ENCODE measurements at regions not wholly inside any gene's neighbourhood (a gene's known extent, or its start where the extent isn't known, plus 50 kb on each side); places are given as distances from the start of the nearest gene placed in this dataset.
"Not testable (repeated sequence)": the region's sequence is repeated elsewhere in the genome, so short reads cannot be mapped to it uniquely, and the experiment has no call there.

- no peak for TF ChIP-seq Cebpa-rat (IDR thresholded peaks at IDR 0.05)
- Histone ChIP-seq H3K9me3 (replicated peaks in 1 of 11) (peaks cover 0 to 15% (median 3%) of the 10 kb centered on the region in 11 experiments; a peak in 5 of 22 replicates), H3K27ac (no peak overlapping the region), H3K27me3 (no peaks in the 10 kb centered on the region), H3K9ac (no peak overlapping the region), H3K4me2 (no peak overlapping the region), H3K36me3 (no peaks in the 10 kb centered on the region), H3K4me3 (no peak overlapping the region), H3K4me1 (peaks cover 5 to 16% (median 9%) of the 10 kb centered on the region in 10 experiments; a peak in 15 of 20 replicates), H4K20me1 (no peaks in the 10 kb centered on the region)
These were observed 81.6 kb upstream of the CSNK1A1L start for GRCh38 chr13:37187105-37187504.

- Histone ChIP-seq H3K9me3 (replicated peaks in 1 of 11) (no peaks in the 10 kb centered on the region), H3K4me1 (peaks cover 5 to 14% (median 9%) of the 10 kb centered on the region in 10 experiments; a peak in 15 of 20 replicates), H3K36me3 (no peaks in the 10 kb centered on the region), H3K27ac (no peak overlapping the region), H3K27me3 (no peaks in the 10 kb centered on the region), H3K4me3 (no peak overlapping the region), H4K20me1 (no peaks in the 10 kb centered on the region), H3K9ac (no peak overlapping the region), H3K4me2 (no peak overlapping the region)
- TF ChIP-seq Cebpa-rat (IDR thresholded peaks at IDR 0.05) = no peak
These were observed 76.2 kb upstream of the CSNK1A1L start for GRCh38 chr13:37181620-37182019.

GRCh38 chr13:37179645-37180044 is 74.2 kb upstream of the CSNK1A1L start:
- no peaks in the 10 kb centered on the region for H3K9me3 ChIP-seq (replicated peaks in 1 of 11)
- no peak overlapping the region for H3K9ac ChIP-seq
- H3K4me3 ChIP-seq = no peak overlapping the region
- no peak overlapping the region for H3K4me2 ChIP-seq
- H4K20me1 ChIP-seq = no peaks in the 10 kb centered on the region
- H3K27me3 ChIP-seq = no peaks in the 10 kb centered on the region
- no peak overlapping the region for H3K27ac ChIP-seq
- no peaks in the 10 kb centered on the region for H3K36me3 ChIP-seq
- peaks cover 5 to 14% (median 9%) of the 10 kb centered on the region in 10 experiments; a peak in 15 of 20 replicates for H3K4me1 ChIP-seq
- TF ChIP-seq Cebpa-rat (IDR thresholded peaks at IDR 0.05) = no peak

- Histone ChIP-seq H3K27ac (no peak overlapping the region), H3K4me1 (no peaks in the 10 kb centered on the region; a peak in 2 of 20 replicates), H3K27me3 (no peaks in the 10 kb centered on the region), H4K20me1 (no peaks in the 10 kb centered on the region), H3K4me2 (no peak overlapping the region), H3K36me3 (no peaks in the 10 kb centered on the region), H3K9ac (no peak overlapping the region), H3K4me3 (no peak overlapping the region), H3K9me3 (replicated peaks in 1 of 11) (no peaks in the 10 kb centered on the region)
- TF ChIP-seq Cebpa-rat (IDR thresholded peaks at IDR 0.05) = no peak
These were observed 71.7 kb upstream of the CSNK1A1L start for GRCh38 chr13:37177125-37177524.

GRCh38 chr13:37175996-37176395 is 70.5 kb upstream of the CSNK1A1L start:
- H3K9ac ChIP-seq = no peak overlapping the region
- no peak overlapping the region for H3K4me3 ChIP-seq
- no peaks in the 10 kb centered on the region for H3K27me3 ChIP-seq
- H3K9me3 ChIP-seq (replicated peaks in 1 of 11) = no peaks in the 10 kb centered on the region
- no peak overlapping the region for H3K4me2 ChIP-seq
- no peak for TF ChIP-seq Cebpa-rat (IDR thresholded peaks at IDR 0.05)
- H3K36me3 ChIP-seq = no peaks in the 10 kb centered on the region
- no peaks in the 10 kb centered on the region; a peak in 1 of 20 replicates for H3K4me1 ChIP-seq
- no peak overlapping the region for H3K27ac ChIP-seq
- H4K20me1 ChIP-seq = no peaks in the 10 kb centered on the region

GRCh38 chr13:37173214-37173613 is 67.8 kb upstream of the CSNK1A1L start:
- Histone ChIP-seq H3K4me2 (no peak overlapping the region), H3K9ac (no peak overlapping the region), H3K27me3 (no peaks in the 10 kb centered on the region)

GRCh38 chr13:37172226-37172625 is 66.8 kb upstream of the CSNK1A1L start:
- H3K27me3 ChIP-seq; H3K4me2 ChIP-seq; H4K20me1 ChIP-seq; H3K4me3 ChIP-seq; H3K27ac ChIP-seq; H3K9me3 ChIP-seq (replicated peaks in 1 of 11); H3K36me3 ChIP-seq; H3K4me1 ChIP-seq; H3K9ac ChIP-seq: not testable (repeated sequence)

More at GRCh38 chr13:37173214-37173613, 67.8 kb upstream of the CSNK1A1L start:
- Histone ChIP-seq H3K36me3 (no peaks in the 10 kb centered on the region), H4K20me1 (no peaks in the 10 kb centered on the region), H3K4me3 (no peak overlapping the region), H3K9me3 (replicated peaks in 1 of 11) (no peaks in the 10 kb centered on the region), H3K4me1 (no peaks in the 10 kb centered on the region; a peak in 1 of 20 replicates), H3K27ac (no peak overlapping the region)
- no peak for TF ChIP-seq Cebpa-rat (IDR thresholded peaks at IDR 0.05)

- Histone ChIP-seq H3K4me1 (no peaks in the 10 kb centered on the region), H3K36me3 (no peaks in the 10 kb centered on the region), H3K27ac (no peak overlapping the region), H3K9me3 (replicated peaks in 1 of 11) (no peaks in the 10 kb centered on the region), H3K9ac (no peak overlapping the region), H4K20me1 (no peaks in the 10 kb centered on the region), H3K4me2 (no peak overlapping the region), H3K27me3 (no peaks in the 10 kb centered on the region), H3K4me3 (no peak overlapping the region)
- TF ChIP-seq Cebpa-rat (IDR thresholded peaks at IDR 0.05) = no peak
These were observed 63.5 kb upstream of the CSNK1A1L start for GRCh38 chr13:37168926-37169325.

GRCh38 chr13:37168151-37168550 is 62.7 kb upstream of the CSNK1A1L start:
- H3K9ac ChIP-seq = no peak overlapping the region
- H3K4me1 ChIP-seq = no peaks in the 10 kb centered on the region
- no peaks in the 10 kb centered on the region for H3K27me3 ChIP-seq
- no peak overlapping the region for H3K4me3 ChIP-seq
- no peaks in the 10 kb centered on the region for H4K20me1 ChIP-seq
- no peak overlapping the region for H3K27ac ChIP-seq
- TF ChIP-seq Cebpa-rat (IDR thresholded peaks at IDR 0.05) = no peak
- no peak overlapping the region for H3K4me2 ChIP-seq
- H3K9me3 ChIP-seq (replicated peaks in 1 of 11) = no peaks in the 10 kb centered on the region
- no peaks in the 10 kb centered on the region for H3K36me3 ChIP-seq

GRCh38 chr13:37164635-37165034 is 59.2 kb upstream of the CSNK1A1L start:
- H3K9ac ChIP-seq = no peak overlapping the region
- TF ChIP-seq Cebpa-rat (IDR thresholded peaks at IDR 0.05) = no peak
- peaks cover 0 to 17% (median 6%) of the 10 kb centered on the region in 11 experiments; a peak in 9 of 22 replicates for H3K9me3 ChIP-seq (replicated peaks in 1 of 11)
- H3K4me2 ChIP-seq = no peak overlapping the region
- H3K36me3 ChIP-seq = no peaks in the 10 kb centered on the region
- no peaks in the 10 kb centered on the region for H3K27me3 ChIP-seq
- no peaks in the 10 kb centered on the region for H4K20me1 ChIP-seq
- no peak overlapping the region for H3K27ac ChIP-seq
- no peak overlapping the region for H3K4me3 ChIP-seq
- no peaks in the 10 kb centered on the region for H3K4me1 ChIP-seq

All from BLaER1 treated with 17β-estradiol and CSF1 and Interleukin-3, amounts not matched to agents 10 nM and 100 nM (cell line).